GM18517 (cell line): ENCODE measurements at regions not wholly inside any gene's neighbourhood (a gene's known extent, or its start where the extent isn't known, plus 50 kb on each side); places are given as distances from the start of the nearest gene placed in this dataset.
A peak's percentile ranks its signal among the peaks of the same experiment; 100 is the strongest.

Experiments
- ATAC-seq: cut with Tn5 transposase; IDR thresholded peaks from one replicate; pipeline ENCODE4 v1.9.1; 2021; ENCODE audit warnings: mild to moderate bottlenecking, moderate library complexity; ENCODE audit not compliant: unreplicated experiment

GRCh38 chr11:45366619-45367190 is 80.6 kb upstream of the SYT13 start:
- ATAC-seq, result no peak

- ATAC-seq, result no peak
Observed at GRCh38 chr11:45365961-45366618, 79.9 kb upstream of the SYT13 start.

- no peak for ATAC-seq
Observed at GRCh38 chr11:45362636-45363035, 76.5 kb upstream of the SYT13 start.

GRCh38 chr11:45361551-45361950 is 75.4 kb upstream of the SYT13 start:
- ATAC-seq, result no peak

GRCh38 chr11:45355706-45356041 is 69.5 kb upstream of the SYT13 start:
- ATAC-seq, result no peak

- ATAC-seq, result peak; percentile 97
Observed at GRCh38 chr11:45354976-45355705, 69.0 kb upstream of the SYT13 start.

- ATAC-seq, result no peak
Observed at GRCh38 chr11:45348729-45349128, 62.6 kb upstream of the SYT13 start.

- ATAC-seq, result no peak
Observed at GRCh38 chr11:45347348-45348082, 61.4 kb upstream of the SYT13 start.

- no peak for ATAC-seq
Observed at GRCh38 chr11:45345491-45345890, 59.4 kb upstream of the SYT13 start.

GRCh38 chr11:45344028-45344427 is 57.9 kb upstream of the SYT13 start:
- ATAC-seq, result no peak

- ATAC-seq, result no peak
Observed at GRCh38 chr11:45343444-45343843, 57.3 kb upstream of the SYT13 start.

- ATAC-seq, result no peak
Observed at GRCh38 chr11:45341372-45341771, 55.2 kb upstream of the SYT13 start.

GRCh38 chr11:45339729-45340519 is 53.8 kb upstream of the SYT13 start:
- peak; percentile 91 for ATAC-seq

- ATAC-seq, result no peak
Observed at GRCh38 chr11:45337583-45338360, 51.6 kb upstream of the SYT13 start.

- ATAC-seq, result no peak
Observed at GRCh38 chr11:45336136-45336535, 50.0 kb upstream of the SYT13 start.
